ENCODE measurements at regions not wholly inside any gene's neighbourhood (a gene's known extent, or its start where the extent isn't known, plus 50 kb on each side); places are given as distances from the start of the nearest gene placed in this dataset.

GRCh38 chr5:171701100-171701541 is 84.5 kb upstream of the SMIM23 start:
- TF ChIP-seq CTCF (IDR thresholded peaks at IDR 0.05; ENCODE audit: insufficient read depth, low read length, poor library complexity, severe bottlenecking), result no peak
- no peak for TF ChIP-seq EZH2phosphoT487 (conservative IDR thresholded peaks at IDR 0.05; ENCODE audit: low read length)
